ENCODE measurements at regions not wholly inside any gene's neighbourhood (a gene's known extent, or its start where the extent isn't known, plus 50 kb on each side); places are given as distances from the start of the nearest gene placed in this dataset.

DNA sequence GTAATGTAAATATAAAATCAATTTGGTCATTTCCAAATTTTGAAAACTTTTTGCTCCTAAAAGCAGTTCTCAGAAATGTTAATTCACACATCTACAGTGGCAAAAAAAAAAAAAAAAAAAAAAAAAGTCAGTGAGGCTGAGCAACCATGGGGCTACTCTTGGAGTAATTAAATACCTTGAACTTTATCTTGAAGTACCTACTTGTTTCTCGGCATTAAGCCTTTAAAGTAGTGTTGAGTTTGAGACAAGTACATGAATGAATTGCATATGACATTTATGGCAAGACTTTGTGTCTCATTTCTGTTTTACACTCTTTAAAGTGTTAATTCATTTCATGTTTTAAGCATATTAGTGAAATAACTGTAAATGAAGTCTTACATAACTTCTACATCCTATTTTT, 613.3 kb downstream of the XIRP2 start (continued):
- TF ChIP-seq SIRT6 (IDR thresholded peaks at IDR 0.05; ENCODE audit: low read length) = no peak

DNA sequence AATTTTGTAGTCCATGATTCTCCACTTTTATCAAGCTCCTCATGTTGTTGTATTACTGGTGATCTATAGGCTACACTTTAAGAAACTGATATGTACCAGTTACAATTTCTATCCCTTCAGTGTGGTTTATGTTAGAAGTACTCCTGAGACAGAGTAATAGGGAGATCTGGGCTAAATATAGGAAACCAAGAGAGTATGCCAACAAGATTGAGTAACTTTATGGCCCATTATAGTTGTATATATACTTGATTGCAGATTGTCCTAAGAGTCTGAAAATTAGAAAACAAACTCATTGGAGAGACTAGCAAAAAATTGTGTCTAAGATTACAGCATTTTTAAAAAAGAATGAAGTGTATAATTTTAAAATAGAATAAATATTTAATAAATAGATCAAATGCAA, 605.6 kb downstream of the XIRP2 start:
- Histone ChIP-seq H3K9ac (replicated peaks in 1 of 4; ENCODE audit: extremely low read depth in 1 of 4, low read depth in 3 of 4, low read length in 3 of 4) (no peak overlapping the region), H2AFZ (ENCODE audit: low read length) (no peak overlapping the region), H3K4me3 (ENCODE audit: extremely low read depth in 1 of 4, insufficient read depth in 2 of 4, low read depth in 3 of 4, low read length in 4 of 4) (no peak overlapping the region), H3K4me2 (ENCODE audit: insufficient read depth in 1 of 2, low read depth in 2 of 2, low read length in 2 of 2) (no peak overlapping the region), H3K18ac (ENCODE audit: extremely low read depth, low read length) (no peak overlapping the region), H3K79me1 (ENCODE audit: low read depth, low read length) (no peaks in the 10 kb centered on the region), H3K9me3 (ENCODE audit: insufficient read depth in 2 of 2, low read depth in 1 of 2, low read length in 1 of 2) (no peaks in the 10 kb centered on the region), H3K56ac (replicated peaks; ENCODE audit: insufficient read length, low read depth, low read length) (no peak overlapping the region), H3K36me3 (ENCODE audit: control insufficient read depth in 2 of 4, insufficient read depth in 4 of 4, low read length in 3 of 4) (peaks cover 0 to 3% (median 0%) of the 10 kb centered on the region in 4 experiments; a peak in 2 of 8 replicates), H4K91ac (replicated peaks; ENCODE audit: insufficient read length, low read length) (no peak overlapping the region), H3K23me2 (ENCODE audit: low read depth, low read length) (no peaks in the 10 kb centered on the region), H2BK20ac (ENCODE audit: low read length) (no peak overlapping the region), H3K27me3 (replicated peaks in 1 of 4; ENCODE audit: control insufficient read depth in 3 of 4, extremely low read depth in 1 of 4, insufficient read depth in 3 of 4, low read length in 3 of 4) (no peaks in the 10 kb centered on the region), H4K5ac (ENCODE audit: insufficient read length, low read depth, low read length) (no peak overlapping the region), H3K4me1 (replicated peaks in 1 of 4; ENCODE audit: control insufficient read depth in 3 of 4, insufficient read depth in 4 of 4, low read length in 3 of 4) (no peaks in the 10 kb centered on the region), H4K8ac (ENCODE audit: extremely low read depth, insufficient read depth, low read length) (no peak overlapping the region), H2BK5ac (ENCODE audit: low read depth, low read length) (no peak overlapping the region), H3K14ac (ENCODE audit: insufficient read length) (no peak overlapping the region), H2BK120ac (replicated peaks; ENCODE audit: low read depth, low read length) (no peak overlapping the region), H3K23ac (ENCODE audit: insufficient read length) (no peak overlapping the region), H4K20me1 (replicated peaks in 1 of 2; ENCODE audit: control insufficient read depth in 1 of 2, insufficient read depth in 2 of 2, low read length in 2 of 2) (no peaks in the 10 kb centered on the region), H2AK5ac (ENCODE audit: low read depth, low read length) (no peak overlapping the region), H2BK12ac (ENCODE audit: low read depth, low read length) (no peak overlapping the region), H2BK15ac (ENCODE audit: low read length) (no peak overlapping the region), H3K79me2 (ENCODE audit: control insufficient read depth in 1 of 2, insufficient read depth in 2 of 2, low read length in 2 of 2) (peaks cover 0 to 4% of the 10 kb centered on the region in 2 experiments; a peak in 1 of 4 replicates), H3K4ac (replicated peaks; ENCODE audit: insufficient read length, low read depth, low read length) (no peak overlapping the region), H3K27ac (ENCODE audit: low read depth, low read length) (no peak overlapping the region)
- no peak for FAIRE-seq
- ChIA-PET POLR2A (ENCODE audit: partially characterized antibody) (no interaction called here), CTCF (ENCODE audit: partially characterized antibody) (no interaction called here)
- no peak for TF ChIP-seq RBBP5 (IDR thresholded peaks at IDR 0.05; ENCODE audit: borderline replicate concordance, low read depth, low read length)
- DNase-seq (ENCODE audit: low read depth in 1 of 2, low spot score in 2 of 2) = no peak
